Mesenteric fat pad (tissue), 1 donor: ENCODE measurements at regions not wholly inside any gene's neighbourhood (a gene's known extent, or its start where the extent isn't known, plus 50 kb on each side); places are given as distances from the start of the nearest gene placed in this dataset.

Source experiments
- DNase-seq: peaks from one replicate; pipeline ENCODE4 v3.0.0-alpha.2; 2020; ENCODE audit warnings: low spot score
- donor health status: DM: yes; HTN: yes; CAD: no.

DNA sequence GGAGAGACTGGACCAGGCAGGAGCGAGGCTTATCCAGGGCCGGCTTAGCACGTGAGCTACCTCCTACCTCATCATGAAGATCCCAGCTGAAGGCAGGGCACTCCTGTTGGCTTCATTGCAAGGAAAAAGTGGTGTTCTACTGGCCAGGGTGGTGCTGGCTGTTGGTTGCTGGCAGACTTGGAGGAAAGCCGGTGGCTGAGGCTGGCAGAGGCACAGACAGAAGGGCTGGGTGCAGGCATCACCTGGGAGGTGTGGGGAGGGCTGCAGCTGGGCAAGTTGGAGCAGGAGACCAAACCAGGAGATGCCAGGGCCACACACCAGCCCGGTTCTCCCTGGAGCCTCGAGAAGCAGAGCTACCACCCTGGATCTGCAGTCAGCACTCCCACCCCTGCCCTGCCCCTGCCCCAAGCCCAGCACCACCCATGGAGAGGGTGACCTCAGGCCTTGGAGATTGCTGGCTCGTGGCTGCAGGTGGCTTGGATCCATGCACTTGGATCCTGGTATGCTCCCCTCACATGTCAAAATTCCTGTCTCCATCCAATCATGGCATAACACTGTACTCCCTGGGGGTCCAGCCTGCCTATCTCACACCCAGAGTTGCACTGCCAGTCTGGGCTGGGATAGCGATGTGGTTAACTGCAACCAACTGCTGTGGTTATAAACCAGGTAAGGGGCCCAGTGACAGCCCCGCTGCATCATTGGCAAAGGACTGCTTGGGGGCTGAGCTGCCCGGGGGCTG, 49.7 kb downstream of the GLI2 start:
- no peak for DNase-seq

GRCh38 chr2:120786038-120786960, 50.6 kb downstream of the GLI2 start:
- DNase-seq = no peak

- no peak for DNase-seq
Observed at GRCh38 chr2:120787111-120787821, 51.6 kb downstream of the GLI2 start.

DNA sequence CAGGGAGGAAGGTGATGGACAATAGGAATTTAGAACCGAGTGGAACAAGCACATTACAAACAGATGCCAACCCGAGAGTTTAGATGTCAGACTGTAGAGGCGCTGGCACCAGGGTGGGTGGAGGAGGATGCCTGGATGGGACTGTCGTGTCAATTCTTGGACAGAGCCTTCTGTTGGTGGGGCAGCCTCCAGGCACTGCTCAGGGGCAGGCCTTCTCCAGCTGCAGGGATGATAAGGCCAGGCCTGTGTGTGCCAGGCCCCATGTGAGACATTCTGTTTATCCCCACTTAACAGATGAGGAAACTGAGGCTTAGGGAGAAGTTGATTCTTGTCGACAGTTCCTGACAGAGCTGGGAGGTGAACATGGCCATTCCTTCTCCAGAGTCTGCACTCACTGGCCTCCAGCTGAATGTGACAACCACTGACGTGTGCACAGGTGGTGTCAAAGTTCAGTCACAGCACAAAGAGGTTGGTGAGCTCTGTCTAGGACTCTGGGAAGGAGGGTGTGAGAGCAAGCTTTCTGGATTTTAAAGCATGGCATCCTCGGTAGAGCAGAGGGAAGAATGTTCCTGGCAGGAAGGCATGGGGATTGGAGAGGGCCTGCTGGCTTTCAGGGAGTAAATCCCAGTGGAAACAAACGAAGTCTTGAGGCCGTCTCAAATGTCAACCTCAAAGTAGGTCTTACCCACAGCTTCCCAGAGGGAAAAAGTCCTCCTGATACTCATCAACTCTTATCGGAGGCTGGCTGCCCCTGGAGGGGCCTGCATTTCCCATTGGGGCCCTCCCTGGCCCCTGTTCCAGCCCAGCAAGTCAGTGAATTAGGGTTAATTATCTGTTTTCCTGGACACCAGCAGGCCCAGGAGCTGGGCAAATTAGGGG, 52.4 kb downstream of the GLI2 start:
- no peak for DNase-seq

DNA sequence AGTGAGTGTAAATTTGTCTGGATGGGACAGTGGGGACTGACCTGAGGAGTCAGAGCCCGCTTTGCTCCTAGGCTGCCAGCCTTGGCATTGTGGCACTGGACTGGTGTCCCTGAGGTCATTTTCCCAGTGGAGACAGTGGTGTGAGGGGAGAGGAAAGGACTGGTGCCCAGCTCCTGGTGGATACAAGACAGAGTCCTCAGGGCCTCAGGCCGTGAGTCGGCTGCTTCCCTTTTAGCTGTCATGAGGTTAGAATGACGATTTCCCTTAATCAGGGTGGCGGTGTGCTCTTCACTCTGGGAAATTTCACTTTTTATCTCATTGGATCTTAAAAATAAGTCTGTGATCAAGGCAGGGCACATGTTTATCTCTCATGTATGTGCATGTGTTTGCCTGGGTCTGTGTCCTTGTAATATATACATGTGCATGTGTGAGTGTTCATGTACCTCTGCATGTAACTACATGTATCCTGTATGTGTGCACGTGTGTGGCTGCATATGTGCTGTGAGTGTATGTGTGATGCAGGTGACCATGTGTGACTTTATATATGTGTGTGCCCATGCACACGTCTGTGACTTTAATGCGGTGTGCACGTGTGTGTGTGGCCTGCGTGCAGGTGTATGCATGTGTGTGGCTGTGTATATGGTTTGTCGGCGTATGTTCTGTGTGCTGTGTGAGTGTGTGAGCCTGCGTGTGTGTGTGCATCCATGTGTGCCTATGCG, 55.7 kb downstream of the GLI2 start:
- DNase-seq = no peak

DNA sequence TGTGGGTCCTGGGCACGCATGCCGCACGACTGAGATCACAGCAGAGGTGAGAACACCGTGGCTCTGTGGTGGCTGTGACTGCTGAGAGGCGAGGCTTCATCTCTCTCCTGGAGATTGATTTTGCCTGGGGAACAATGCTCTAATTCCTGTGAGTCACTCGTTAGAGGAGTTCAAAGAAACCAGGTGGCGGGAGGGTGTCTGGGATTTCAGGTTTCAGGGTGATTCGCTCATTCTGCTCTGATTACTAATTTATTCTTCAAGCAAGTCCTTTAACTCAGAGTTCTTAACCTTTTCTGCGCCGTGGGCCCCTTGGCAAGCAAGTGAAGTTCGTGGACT, 56.3 kb downstream of the GLI2 start:
- no peak for DNase-seq

DNA sequence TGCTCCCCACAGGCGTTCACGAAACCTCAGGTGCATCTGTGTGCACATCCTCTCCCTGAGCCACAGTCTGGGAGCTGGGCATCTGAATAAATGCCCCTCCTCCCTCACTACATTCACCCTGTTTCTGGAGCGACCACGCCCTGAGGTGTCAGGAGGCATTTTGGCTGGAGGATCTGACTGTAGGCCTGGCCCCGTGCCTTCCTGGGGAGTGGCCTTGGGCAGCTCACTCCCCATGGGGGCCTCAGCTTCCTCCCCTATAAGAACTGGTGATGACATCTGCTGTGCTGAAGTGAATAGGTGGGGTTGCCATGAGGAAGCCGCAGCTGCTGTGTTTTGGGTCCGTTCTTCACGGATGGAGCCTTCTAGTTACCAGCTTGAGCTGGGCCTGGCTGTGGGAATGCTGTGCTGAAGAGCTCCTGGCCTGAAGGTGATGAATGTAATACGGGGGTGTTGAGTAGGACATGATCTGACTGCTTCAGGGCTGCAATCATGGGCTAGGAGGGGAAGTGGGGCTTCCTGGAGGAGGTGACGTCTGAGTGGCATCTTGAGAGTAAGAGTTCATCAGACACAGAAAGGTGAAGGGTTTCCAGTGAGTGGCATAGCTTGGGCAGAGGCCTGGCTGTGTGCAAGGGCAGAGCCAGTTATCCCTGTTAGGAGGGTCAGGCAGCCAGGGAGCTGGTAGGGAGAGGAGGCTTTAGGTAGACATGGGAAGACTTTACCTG, 58.2 kb downstream of the GLI2 start:
- DNase-seq = no peak

- no peak for DNase-seq
Observed at GRCh38 chr2:120794716-120795115, 59.0 kb downstream of the GLI2 start.

GRCh38 chr2:120796094-120796493, 60.4 kb downstream of the GLI2 start:
- DNase-seq = no peak

- no peak for DNase-seq
Observed at GRCh38 chr2:120797421-120798221, 62.0 kb downstream of the GLI2 start.

DNA sequence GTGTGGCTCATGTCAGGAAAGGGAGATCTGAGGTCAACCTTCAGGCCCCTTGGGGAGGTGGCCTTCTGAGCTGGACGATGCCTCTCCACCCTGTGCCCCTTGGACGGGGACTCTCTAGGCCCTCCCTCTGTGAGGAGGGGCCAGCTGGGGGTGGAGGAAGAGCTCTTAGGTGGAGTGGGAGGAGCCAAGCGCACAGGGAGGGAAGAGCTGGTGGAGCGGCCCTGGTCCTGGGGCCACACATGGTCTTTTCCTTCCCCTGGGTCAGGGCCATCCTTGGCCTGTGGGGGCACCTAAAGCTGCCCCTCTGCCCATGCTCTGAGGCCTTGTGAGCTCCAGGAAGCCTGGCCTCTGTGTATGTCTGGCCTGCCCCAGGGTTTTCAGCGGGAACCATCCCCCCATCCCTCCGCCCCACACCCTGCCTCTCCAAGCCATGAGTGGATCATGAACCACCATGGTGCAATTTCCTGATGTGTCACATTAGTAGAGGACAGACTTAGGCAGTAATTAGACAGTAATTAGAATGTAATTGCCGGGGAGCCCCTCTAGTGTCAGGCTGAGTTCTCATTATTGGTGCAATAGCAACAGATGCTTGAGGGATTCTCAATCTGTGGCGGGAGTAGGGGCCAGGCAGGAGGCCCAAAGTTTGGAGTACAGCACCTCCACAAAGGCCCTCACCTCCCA, 63.0 kb downstream of the GLI2 start:
- no peak for DNase-seq

GRCh38 chr2:120802158-120802557, 66.5 kb downstream of the GLI2 start:
- DNase-seq = no peak

DNA sequence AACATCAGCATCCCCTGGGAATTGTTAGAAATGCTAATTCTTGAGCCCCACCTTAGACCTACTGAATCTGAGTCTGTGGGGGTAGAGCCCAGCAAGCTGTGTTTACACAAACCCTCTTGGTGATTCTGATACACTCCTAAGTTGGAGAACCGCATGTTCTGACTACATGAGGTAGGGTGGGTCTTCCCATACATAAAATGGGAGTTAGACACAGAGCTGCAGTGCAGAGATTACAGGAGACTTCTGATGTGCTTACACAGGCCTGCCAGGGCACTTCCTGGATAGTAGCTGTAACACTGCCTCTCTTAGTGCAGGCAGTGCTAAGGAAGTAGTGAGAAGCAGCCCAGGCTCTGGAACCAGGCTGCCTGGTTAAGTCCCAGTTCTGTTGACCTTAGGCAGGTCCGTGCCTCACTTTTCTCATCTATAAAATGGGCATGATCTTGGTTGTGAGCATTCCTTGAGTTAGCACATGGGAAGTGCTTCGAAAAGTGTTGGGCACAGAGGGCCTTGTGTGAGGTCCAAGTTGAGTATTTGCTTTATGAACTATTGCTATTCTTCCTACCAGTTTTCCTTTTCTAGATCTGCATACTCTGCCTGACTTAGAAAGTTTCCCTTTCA, 67.3 kb downstream of the GLI2 start:
- DNase-seq = no peak

DNA sequence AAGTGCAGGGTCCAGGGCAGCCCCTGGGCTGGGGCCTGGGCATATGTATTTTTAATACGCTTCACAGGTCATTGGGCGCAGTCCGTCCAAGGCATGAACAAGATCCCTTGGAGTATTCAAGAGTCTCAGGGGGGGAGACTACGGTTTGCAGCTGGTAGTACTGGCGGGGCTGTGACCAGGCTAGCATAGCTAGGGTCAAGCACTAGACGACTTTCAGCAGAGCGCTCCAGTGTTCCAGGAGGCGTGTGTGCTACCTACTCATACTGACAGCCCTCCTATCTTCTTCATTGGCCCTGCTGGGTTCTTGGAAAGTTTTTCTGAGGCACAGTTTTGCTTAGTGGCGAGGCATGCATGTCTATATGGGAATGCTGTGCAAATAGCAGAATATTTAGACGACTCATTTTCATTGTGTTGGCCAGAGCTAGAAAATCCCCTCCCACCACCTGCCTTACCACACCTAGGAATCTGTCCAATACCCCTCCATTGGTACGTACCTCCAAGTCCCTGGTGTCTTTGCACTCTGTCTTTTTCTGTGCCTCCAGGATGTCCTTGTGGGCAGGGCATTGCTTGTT, 68.2 kb downstream of the GLI2 start:
- DNase-seq = no peak

DNA sequence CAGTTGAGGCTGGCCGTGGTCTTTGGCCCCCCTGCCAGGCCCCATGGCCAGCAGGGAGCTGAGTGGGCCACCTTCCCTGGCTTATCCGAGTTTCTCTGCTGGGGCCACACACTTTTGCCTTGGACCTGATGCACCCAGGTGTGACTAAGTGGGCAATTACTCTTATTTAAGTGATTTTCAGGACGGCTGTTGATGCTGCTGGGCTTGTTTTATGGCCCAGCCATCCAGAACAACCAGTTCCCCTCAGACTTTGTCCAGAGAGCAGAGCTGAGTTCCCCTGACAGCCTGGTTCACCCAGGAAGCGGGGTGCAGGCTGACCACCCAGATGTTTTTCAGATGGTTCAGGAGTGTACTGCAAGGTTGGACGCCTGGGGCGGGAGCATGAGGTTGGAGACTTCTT, 68.8 kb downstream of the GLI2 start:
- no peak for DNase-seq

- DNase-seq = no peak
Observed at GRCh38 chr2:120805011-120805410, 69.3 kb downstream of the GLI2 start.

DNA sequence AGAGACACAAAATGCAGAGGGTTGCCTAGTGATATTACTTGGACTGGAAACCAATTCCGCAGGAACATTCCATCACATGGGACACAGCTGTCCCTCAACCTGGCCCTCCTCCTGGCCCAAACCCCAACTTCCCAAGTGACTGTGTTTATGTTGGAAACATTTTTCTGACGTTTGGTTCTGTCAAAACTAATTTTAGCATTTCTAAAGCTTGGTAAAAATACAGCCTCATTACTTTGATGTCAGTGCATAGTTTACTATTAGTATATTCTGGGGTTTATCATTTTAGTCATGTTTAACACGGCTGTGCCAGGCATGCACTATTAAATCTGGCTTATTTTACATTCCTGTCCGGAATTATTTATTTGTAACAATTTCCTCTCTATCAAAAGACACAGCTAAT, 69.9 kb downstream of the GLI2 start:
- DNase-seq = no peak
